Thyroid gland (tissue), 4 donors: ENCODE measurements at regions not wholly inside any gene's neighbourhood (a gene's known extent, or its start where the extent isn't known, plus 50 kb on each side); places are given as distances from the start of the nearest gene placed in this dataset.
"Not testable (repeated sequence)": the region's sequence is repeated elsewhere in the genome, so short reads cannot be mapped to it uniquely, and the experiment has no call there.

Experiments used
- CTCF ChIP-seq, 6 experiments: fragments of 200-600 bp in 3 of 6; fragments of 450-650 bp in 3 of 6; sonication (generic) in 3 of 6; IDR thresholded peaks; one replicate each; pipeline ENCODE4 v1.5.1; 2016 to 2019; ENCODE audit warnings: antibody characterized with exemption in 6 of 6, mild to moderate bottlenecking in 2 of 6, inconsistent platforms in 1 of 6, moderate library complexity in 1 of 6
- POLR2A ChIP-seq, 2 donors: fragments of 450-650 bp; IDR thresholded peaks; one replicate each; pipeline ENCODE4 v1.6.1; 2017; ENCODE audit warnings: antibody characterized with exemption in 2 of 2, mild to moderate bottlenecking in 2 of 2, moderate library complexity in 1 of 2

GRCh38 chr4:19197838-19198237 is 1053.9 kb upstream of the SLIT2 start:
- not testable (repeated sequence) for TF ChIP-seq CTCF, POLR2A (IDR thresholded peaks at IDR 0.05)
